GM12865 (cell line): ENCODE measurements at regions not wholly inside any gene's neighbourhood (a gene's known extent, or its start where the extent isn't known, plus 50 kb on each side); places are given as distances from the start of the nearest gene placed in this dataset.
"Not testable (repeated sequence)": the region's sequence is repeated elsewhere in the genome, so short reads cannot be mapped to it uniquely, and the experiment has no call there.

ENCODE experiments used
- DNase-seq: peaks from one replicate; pipeline ENCODE4 v3.0.0; 2010; ENCODE audit warnings: low read depth
- H3K4me3 ChIP-seq: 2 replicates; pipeline ENCODE4 v1.5.1; 2011; ENCODE audit warnings: mild to moderate bottlenecking, low read depth, low read length, control low read depth
- CTCF ChIP-seq: IDR thresholded peaks from 2 replicates; pipeline ENCODE4 v1.5.1; 2011; ENCODE audit warnings: low read length, control low read depth, low read depth, inconsistent platforms; ENCODE audit not compliant: insufficient read depth; ENCODE audit errors: missing control alignments

- DNase-seq = no peak
- TF ChIP-seq CTCF = no peak
- no peak overlapping the region for H3K4me3 ChIP-seq
Observed at GRCh38 chr18:1353025-1353424, 448.4 kb downstream of the ADCYAP1 start.

- DNase-seq = no peak
Observed at GRCh38 chr18:1357724-1358123, 453.1 kb downstream of the ADCYAP1 start.

GRCh38 chr18:1361936-1362335, 457.3 kb downstream of the ADCYAP1 start:
- no peak for DNase-seq
- no peak for TF ChIP-seq CTCF
- no peak overlapping the region for H3K4me3 ChIP-seq

More at GRCh38 chr18:1357724-1358123, 453.1 kb downstream of the ADCYAP1 start:
- TF ChIP-seq CTCF = no peak
- no peak overlapping the region for H3K4me3 ChIP-seq

- DNase-seq = no peak
- no peak for TF ChIP-seq CTCF
- H3K4me3 ChIP-seq = no peak overlapping the region
Observed at GRCh38 chr18:1370552-1370951, 465.9 kb downstream of the ADCYAP1 start.

GRCh38 chr18:1371724-1372123, 467.1 kb downstream of the ADCYAP1 start:
- no peak for TF ChIP-seq CTCF
- DNase-seq = no peak
- H3K4me3 ChIP-seq = no peak overlapping the region

- TF ChIP-seq CTCF = no peak
- H3K4me3 ChIP-seq = no peak overlapping the region
- DNase-seq = no peak
Observed at GRCh38 chr18:1383465-1383864, 478.8 kb downstream of the ADCYAP1 start.

- H3K4me3 ChIP-seq, DNase-seq: not testable (repeated sequence)
Observed at GRCh38 chr18:1388468-1388867, 483.8 kb downstream of the ADCYAP1 start.
